Panc1 (cell line): ENCODE measurements at regions not wholly inside any gene's neighbourhood (a gene's known extent, or its start where the extent isn't known, plus 50 kb on each side); places are given as distances from the start of the nearest gene placed in this dataset.

Experiments used
- POLR2AphosphoS5 ChIP-seq: IDR thresholded peaks from 2 replicates; pipeline ENCODE4 v1.6.1; 2012; ENCODE audit warnings: mild to moderate bottlenecking, low read depth, low read length, moderate library complexity
- TCF7L2 ChIP-seq: IDR thresholded peaks from 2 replicates; pipeline ENCODE4 v1.6.1; 2011; ENCODE audit warnings: mild to moderate bottlenecking, low read depth, low read length, inconsistent platforms
- TF ChIP-seq, protein P1 (sequence below): fragments of 450-650 bp; IDR thresholded peaks from 2 replicates; pipeline ENCODE4 v1.5.1; 2017; ENCODE audit warnings: mild to moderate bottlenecking
- TF ChIP-seq, protein P2 (sequence below), 2 experiments: IDR thresholded peaks; 2 replicates each; pipeline ENCODE4 v1.6.1; 2011 to 2012; ENCODE audit warnings: low read depth in 2 of 2, control low read depth in 1 of 2, low read length in 1 of 2, mild to moderate bottlenecking in 1 of 2, moderate library complexity in 1 of 2; ENCODE audit not compliant: insufficient read depth in 1 of 2

GRCh38 chr20:12956303-12956702 is 52.5 kb upstream of the SPTLC3 start:
- TF ChIP-seq, protein P1, sequence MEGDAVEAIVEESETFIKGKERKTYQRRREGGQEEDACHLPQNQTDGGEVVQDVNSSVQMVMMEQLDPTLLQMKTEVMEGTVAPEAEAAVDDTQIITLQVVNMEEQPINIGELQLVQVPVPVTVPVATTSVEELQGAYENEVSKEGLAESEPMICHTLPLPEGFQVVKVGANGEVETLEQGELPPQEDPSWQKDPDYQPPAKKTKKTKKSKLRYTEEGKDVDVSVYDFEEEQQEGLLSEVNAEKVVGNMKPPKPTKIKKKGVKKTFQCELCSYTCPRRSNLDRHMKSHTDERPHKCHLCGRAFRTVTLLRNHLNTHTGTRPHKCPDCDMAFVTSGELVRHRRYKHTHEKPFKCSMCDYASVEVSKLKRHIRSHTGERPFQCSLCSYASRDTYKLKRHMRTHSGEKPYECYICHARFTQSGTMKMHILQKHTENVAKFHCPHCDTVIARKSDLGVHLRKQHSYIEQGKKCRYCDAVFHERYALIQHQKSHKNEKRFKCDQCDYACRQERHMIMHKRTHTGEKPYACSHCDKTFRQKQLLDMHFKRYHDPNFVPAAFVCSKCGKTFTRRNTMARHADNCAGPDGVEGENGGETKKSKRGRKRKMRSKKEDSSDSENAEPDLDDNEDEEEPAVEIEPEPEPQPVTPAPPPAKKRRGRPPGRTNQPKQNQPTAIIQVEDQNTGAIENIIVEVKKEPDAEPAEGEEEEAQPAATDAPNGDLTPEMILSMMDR, result no peak
- TF ChIP-seq POLR2AphosphoS5 (no peak), TCF7L2 (no peak)
- TF ChIP-seq, protein P2, sequence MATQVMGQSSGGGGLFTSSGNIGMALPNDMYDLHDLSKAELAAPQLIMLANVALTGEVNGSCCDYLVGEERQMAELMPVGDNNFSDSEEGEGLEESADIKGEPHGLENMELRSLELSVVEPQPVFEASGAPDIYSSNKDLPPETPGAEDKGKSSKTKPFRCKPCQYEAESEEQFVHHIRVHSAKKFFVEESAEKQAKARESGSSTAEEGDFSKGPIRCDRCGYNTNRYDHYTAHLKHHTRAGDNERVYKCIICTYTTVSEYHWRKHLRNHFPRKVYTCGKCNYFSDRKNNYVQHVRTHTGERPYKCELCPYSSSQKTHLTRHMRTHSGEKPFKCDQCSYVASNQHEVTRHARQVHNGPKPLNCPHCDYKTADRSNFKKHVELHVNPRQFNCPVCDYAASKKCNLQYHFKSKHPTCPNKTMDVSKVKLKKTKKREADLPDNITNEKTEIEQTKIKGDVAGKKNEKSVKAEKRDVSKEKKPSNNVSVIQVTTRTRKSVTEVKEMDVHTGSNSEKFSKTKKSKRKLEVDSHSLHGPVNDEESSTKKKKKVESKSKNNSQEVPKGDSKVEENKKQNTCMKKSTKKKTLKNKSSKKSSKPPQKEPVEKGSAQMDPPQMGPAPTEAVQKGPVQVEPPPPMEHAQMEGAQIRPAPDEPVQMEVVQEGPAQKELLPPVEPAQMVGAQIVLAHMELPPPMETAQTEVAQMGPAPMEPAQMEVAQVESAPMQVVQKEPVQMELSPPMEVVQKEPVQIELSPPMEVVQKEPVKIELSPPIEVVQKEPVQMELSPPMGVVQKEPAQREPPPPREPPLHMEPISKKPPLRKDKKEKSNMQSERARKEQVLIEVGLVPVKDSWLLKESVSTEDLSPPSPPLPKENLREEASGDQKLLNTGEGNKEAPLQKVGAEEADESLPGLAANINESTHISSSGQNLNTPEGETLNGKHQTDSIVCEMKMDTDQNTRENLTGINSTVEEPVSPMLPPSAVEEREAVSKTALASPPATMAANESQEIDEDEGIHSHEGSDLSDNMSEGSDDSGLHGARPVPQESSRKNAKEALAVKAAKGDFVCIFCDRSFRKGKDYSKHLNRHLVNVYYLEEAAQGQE (IDR thresholded peaks at IDR 0.05; ENCODE audit: insufficient read depth in 1 of 2, low read depth in 2 of 2, low read length in 1 of 2), result no peak
